SH-SY5Y (cell line): ENCODE measurements at regions not wholly inside any gene's neighbourhood (a gene's known extent, or its start where the extent isn't known, plus 50 kb on each side); places are given as distances from the start of the nearest gene placed in this dataset.

Source experiments
- GATA2 ChIP-seq: IDR thresholded peaks from 2 replicates; pipeline ENCODE4 v1.6.1; 2011; ENCODE audit warnings: mild to moderate bottlenecking, low read depth, low read length
- GATA3 ChIP-seq: IDR thresholded peaks from 2 replicates; pipeline ENCODE4 v1.6.1; 2011; ENCODE audit warnings: low read depth, mild to moderate bottlenecking, low read length, moderate library complexity

GRCh38 chr12:58818546-58818945 is 101.8 kb downstream of the LRIG3 start:
- TF ChIP-seq GATA2 = no peak
- no peak for TF ChIP-seq GATA3

GRCh38 chr12:58819345-58819744 is 101.0 kb downstream of the LRIG3 start:
- TF ChIP-seq GATA3 (no peak), GATA2 (no peak)

GRCh38 chr12:58819985-58820384 is 100.3 kb downstream of the LRIG3 start:
- TF ChIP-seq GATA2 (no peak), GATA3 (no peak)
